Caki2 (cell line): ENCODE measurements at regions not wholly inside any gene's neighbourhood (a gene's known extent, or its start where the extent isn't known, plus 50 kb on each side); places are given as distances from the start of the nearest gene placed in this dataset.
"Not testable (repeated sequence)": the region's sequence is repeated elsewhere in the genome, so short reads cannot be mapped to it uniquely, and the experiment has no call there.

ENCODE experiments used
- DNase-seq: peaks from one replicate; pipeline ENCODE4 v3.0.0-alpha.2; 2015; ENCODE audit warnings: low read depth
- in situ Hi-C: cut with HindIII; loops from 2 replicates; pipeline ENCODE4 v1.10.0; 2016; ENCODE audit warnings: low sequenced_read_pairs, low pct_unique_long_range_greater_than_20kb, mixed read lengths

GRCh38 chr7:153047079-153047959, 287.8 kb downstream of the ACTR3B start:
- in situ Hi-C loops, result no loop called here
- DNase-seq, result no peak

- DNase-seq, result no peak
- in situ Hi-C loops, result no loop called here
These were observed 292.7 kb downstream of the ACTR3B start for GRCh38 chr7:153052206-153052605.

- in situ Hi-C loops, result no loop called here
- no peak for DNase-seq
These were observed 302.5 kb downstream of the ACTR3B start for GRCh38 chr7:153061910-153062528.

GRCh38 chr7:153065051-153065450, 305.5 kb downstream of the ACTR3B start:
- in situ Hi-C loops, result no loop called here

GRCh38 chr7:153066711-153067110, 307.2 kb downstream of the ACTR3B start:
- in situ Hi-C loops, result no loop called here
- DNase-seq, result no peak

More at GRCh38 chr7:153065051-153065450, 305.5 kb downstream of the ACTR3B start:
- no peak for DNase-seq

- DNase-seq, result no peak
- in situ Hi-C loops, result no loop called here
These were observed 310.6 kb downstream of the ACTR3B start for GRCh38 chr7:153070141-153070540.

GRCh38 chr7:153072806-153073205, 313.3 kb downstream of the ACTR3B start:
- in situ Hi-C loops, result no loop called here
- DNase-seq, result no peak

- in situ Hi-C loops, DNase-seq: not testable (repeated sequence)
These were observed 316.7 kb downstream of the ACTR3B start for GRCh38 chr7:153076289-153076688.

GRCh38 chr7:153081496-153081895, 321.9 kb downstream of the ACTR3B start:
- in situ Hi-C loops, result no loop called here
- DNase-seq, result no peak

GRCh38 chr7:153084278-153084677, 324.7 kb downstream of the ACTR3B start:
- in situ Hi-C loops, result no loop called here
- DNase-seq, result no peak

GRCh38 chr7:153087498-153087897, 327.9 kb downstream of the ACTR3B start:
- in situ Hi-C loops, result no loop called here
- DNase-seq, result no peak

GRCh38 chr7:153088601-153089000, 329.0 kb downstream of the ACTR3B start:
- DNase-seq, result no peak
- in situ Hi-C loops, result no loop called here

GRCh38 chr7:153090209-153090608, 330.7 kb downstream of the ACTR3B start:
- in situ Hi-C loops, result no loop called here
- no peak for DNase-seq

GRCh38 chr7:153090764-153091163, 331.2 kb downstream of the ACTR3B start:
- in situ Hi-C loops, result no loop called here

GRCh38 chr7:153091477-153091876, 331.9 kb downstream of the ACTR3B start:
- no peak for DNase-seq
- in situ Hi-C loops, result no loop called here

More at GRCh38 chr7:153090764-153091163, 331.2 kb downstream of the ACTR3B start:
- DNase-seq, result no peak

GRCh38 chr7:153097511-153098201, 338.1 kb downstream of the ACTR3B start:
- in situ Hi-C loops, result no loop called here
- DNase-seq, result no peak

GRCh38 chr7:153099235-153099634, 339.7 kb downstream of the ACTR3B start:
- DNase-seq, result no peak
- in situ Hi-C loops, result no loop called here

- in situ Hi-C loops, result no loop called here
These were observed 341.2 kb downstream of the ACTR3B start for GRCh38 chr7:153100691-153101237.

GRCh38 chr7:153103202-153103601, 343.6 kb downstream of the ACTR3B start:
- in situ Hi-C loops, result no loop called here
- no peak for DNase-seq

More at GRCh38 chr7:153100691-153101237, 341.2 kb downstream of the ACTR3B start:
- DNase-seq, result no peak
